GM19372 (cell line): ENCODE measurements at regions not wholly inside any gene's neighbourhood (a gene's known extent, or its start where the extent isn't known, plus 50 kb on each side); places are given as distances from the start of the nearest gene placed in this dataset.
"Not testable (repeated sequence)": the region's sequence is repeated elsewhere in the genome, so short reads cannot be mapped to it uniquely, and the experiment has no call there.

ENCODE experiments used
- ATAC-seq: cut with Tn5 transposase; IDR thresholded peaks from one replicate; pipeline ENCODE4 v1.9.1; 2021; ENCODE audit warnings: mild to moderate bottlenecking, low read depth, moderate library complexity; ENCODE audit not compliant: unreplicated experiment

DNA sequence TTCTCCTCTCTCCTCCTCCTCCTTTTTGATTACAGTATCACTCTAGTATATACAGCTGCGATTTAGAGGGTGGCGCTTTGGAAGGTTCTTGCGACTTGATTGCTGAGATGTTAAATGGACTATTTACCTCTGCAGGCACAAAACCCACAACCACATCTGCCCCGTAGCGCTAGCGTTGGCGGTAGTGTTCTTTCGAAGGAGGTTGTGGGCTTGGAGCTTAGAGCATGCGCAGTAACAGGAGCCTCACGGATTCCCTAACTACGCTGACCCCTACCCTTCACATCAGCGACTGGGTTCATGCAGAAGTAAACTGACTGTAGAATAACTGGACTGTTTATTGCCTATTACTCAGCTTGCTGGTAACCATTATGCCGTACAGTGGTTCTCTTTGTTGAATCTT is 58.0 kb downstream of the CGGBP1 start:
- no peak for ATAC-seq

DNA sequence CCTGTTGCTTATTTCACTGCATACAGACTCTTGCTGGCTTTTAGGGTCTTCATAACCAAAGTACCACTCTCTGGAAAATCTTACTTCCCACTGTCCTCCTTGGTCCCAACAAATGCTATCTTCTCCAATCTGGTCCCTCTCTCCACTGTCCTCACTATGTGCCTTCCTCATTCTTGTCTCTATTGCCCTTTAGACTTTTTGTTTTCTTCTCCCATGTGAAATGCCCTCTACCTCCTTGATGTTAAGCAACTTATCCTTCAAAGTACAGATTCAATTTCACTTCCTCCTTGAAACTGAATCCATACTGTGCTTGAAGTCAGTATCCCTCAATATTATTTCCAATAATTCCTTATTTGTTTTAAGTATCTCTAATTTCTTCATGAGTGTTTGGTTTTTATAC is 60.8 kb downstream of the CGGBP1 start:
- no peak for ATAC-seq

DNA sequence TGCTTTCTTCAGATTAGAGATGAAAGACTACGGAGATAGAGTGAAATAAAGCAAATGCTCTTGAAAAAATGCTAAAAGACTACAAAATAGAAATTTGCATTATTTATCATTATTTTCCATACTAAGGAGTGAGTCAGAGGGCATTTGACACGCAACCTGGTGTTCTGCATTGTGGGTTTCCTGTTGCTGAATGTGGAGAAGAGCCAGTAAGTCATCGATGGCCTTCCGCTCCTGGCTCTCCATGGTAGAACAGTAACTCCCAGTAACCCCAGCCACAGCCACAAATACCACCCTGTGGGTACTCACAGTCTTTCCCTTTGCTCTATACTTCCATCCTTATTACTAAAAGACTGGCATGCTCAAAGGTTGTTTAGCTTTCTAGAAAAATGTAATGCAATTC is 61.5 kb downstream of the CGGBP1 start:
- ATAC-seq, result peak; percentile 86

DNA sequence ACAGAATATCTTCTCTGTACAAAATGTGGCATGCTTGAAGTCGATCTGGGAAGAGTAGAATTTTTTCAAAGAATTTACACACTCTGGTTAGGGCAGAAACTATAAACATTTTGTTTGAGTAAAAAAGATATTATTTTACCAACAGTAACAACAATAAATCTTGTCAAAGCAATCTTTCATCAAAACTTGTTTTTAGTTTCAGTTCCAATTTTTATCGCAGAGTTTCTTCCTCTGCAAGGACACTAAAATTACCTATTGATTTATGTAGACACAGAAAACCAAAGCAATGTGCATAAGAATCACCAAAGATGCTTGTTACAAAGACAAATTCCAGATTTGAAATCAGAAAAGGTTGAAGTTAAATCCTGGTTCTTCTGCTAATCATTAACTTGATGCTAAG is 61.9 kb downstream of the CGGBP1 start:
- ATAC-seq, result peak; percentile 13

DNA sequence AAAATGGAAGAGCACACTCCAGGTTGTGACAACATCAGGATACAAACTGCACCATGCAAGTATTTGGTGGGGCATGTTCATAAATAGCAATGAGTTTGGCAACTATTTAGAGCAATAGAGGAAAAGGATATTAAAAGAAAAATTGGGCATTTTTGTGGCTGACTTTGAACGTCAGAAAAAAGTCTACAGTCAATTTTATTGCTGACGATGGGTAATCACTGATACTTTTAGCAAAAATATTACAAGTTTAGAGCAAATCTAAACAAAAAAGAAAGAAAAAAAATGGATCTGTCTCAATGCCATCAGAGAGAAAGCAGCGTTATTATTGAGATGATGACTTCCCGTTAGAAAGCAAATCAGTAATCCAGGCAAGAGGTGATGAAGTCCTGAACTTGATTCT is 65.2 kb downstream of the CGGBP1 start:
- no peak for ATAC-seq

DNA sequence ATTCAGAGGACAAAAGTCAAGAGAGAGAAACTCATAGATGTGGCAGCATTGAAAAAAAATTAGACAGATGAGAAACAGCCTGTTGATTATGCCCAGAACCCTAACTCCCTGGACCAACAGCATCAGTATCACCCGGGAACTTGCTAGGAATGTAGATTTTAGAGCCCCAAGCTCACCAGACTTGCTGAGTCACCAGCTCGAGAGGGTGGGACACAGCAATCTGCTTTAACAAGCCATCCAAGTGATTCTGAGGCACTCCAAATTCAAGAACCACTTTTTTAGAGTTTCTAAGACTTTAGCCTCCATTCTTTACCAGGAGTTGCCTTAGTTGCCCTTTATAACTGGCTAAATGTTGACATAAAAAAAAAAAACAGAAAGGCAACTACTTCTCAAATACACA is 70.9 kb downstream of the CGGBP1 start:
- no peak for ATAC-seq

DNA sequence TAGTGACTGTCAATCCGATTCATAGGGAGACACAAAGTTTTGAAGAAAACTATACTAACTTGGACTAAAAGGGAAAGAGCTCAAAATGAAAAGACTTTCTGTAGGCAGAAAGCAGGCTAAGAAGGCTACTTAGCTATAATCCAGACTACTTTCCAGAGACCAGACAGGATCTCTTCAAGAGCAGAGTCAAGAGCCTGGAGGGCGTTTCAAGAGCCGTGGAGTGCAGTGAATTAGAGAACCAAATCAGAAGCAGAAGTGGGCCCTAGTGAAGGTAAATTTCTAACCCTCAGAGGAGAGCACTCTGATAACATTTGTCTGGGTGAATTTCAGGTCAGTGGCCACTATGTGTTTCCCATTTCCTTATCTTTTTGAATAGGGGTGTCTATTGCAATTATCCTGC is 76.4 kb downstream of the CGGBP1 start:
- no peak for ATAC-seq

DNA sequence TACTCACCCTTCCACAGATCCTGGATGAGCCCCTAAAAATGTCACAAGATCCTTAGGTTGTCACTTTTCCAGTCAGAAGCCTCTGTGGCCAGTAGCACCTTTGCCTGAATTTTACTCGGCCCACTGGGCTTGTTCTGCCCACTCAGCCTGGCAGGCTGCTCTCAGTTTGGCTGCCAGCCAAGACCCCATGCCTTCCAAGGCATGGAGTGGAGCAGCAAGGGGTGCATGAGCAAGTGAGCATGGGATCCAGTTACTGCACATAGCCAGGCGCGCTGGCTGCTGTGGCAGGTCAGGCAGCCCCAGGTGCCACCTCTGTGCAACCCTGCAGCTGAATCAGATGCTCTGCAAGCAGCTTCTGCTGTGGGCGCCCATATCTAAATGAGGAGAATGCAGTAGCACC is 79.3 kb downstream of the CGGBP1 start:
- no peak for ATAC-seq

DNA sequence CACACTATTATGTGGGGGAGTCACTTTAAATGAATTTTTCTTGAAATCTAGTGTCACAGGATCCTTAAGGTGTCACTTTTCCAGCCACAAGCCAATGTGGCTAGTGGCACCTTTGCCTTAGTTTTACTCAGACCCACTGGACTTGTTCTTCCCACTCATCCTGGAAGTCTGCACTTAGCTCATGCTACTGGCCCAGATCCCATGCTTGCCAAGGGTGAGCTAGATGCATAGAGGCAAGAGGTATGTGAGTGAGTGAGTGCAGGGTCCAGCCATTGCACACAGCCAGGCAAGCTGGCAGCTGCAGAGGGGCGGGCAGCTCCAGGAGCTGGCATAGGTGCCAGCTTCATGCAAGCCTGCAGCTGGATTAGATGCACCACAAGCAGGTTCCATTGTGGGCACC is 81.0 kb downstream of the CGGBP1 start:
- ATAC-seq, result no peak

DNA sequence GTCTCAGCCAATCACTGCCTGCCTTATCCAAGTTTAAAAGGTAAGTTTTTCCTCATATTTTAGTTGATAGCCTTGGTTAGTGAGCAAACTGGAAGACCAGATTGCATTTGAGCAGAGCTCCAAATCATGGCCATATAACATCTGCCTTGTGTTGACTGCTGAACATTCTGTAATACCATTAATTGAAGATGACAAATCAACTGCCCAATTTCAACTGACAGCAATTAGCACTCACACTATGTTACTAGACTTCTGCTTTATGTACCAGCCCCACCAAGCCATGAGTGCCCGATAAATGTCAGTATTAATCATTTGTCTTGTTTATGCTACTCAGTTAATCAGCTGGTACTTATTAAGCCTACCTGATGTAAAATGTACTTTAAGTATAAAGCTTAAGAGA is 83.1 kb downstream of the CGGBP1 start:
- ATAC-seq, result no peak

DNA sequence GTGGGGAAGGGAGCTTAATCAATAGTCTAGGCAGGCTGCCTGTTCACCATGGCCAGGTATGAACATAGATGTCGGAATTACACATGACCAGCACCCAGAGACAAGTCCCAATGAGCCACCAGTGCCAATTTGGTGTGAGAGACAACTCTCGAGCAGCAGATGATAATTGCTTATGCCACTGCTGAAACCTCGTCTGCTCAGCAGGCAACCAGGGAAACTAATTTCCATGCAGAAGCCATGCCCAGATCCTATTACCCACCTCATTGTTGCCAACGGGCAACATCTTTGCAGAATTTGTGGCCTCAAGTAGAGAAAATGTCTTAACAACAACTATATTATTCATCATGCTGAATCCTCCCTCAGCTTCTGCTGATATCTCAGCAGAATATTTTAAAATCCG is 84.9 kb downstream of the CGGBP1 start:
- ATAC-seq, result no peak

DNA sequence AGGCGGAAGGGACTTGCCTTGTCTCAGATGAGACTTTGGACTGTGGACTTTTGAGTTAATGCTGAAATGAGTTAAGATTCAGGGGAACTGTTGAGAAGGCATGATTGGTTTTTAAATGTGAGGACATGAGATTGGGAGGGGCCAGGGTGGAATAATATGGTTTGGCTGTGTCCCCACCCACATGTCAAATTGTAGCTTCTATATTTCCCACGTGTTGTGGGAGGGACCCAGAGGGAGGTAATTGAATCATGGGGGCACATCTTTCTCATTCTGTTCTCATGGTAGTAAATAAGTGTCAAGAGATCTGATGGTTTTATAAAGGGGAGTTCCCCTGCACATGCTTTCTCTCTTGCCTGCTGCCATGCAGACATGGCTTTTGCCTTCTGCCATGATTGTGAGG is 89.2 kb downstream of the CGGBP1 start:
- ATAC-seq, result no peak

DNA sequence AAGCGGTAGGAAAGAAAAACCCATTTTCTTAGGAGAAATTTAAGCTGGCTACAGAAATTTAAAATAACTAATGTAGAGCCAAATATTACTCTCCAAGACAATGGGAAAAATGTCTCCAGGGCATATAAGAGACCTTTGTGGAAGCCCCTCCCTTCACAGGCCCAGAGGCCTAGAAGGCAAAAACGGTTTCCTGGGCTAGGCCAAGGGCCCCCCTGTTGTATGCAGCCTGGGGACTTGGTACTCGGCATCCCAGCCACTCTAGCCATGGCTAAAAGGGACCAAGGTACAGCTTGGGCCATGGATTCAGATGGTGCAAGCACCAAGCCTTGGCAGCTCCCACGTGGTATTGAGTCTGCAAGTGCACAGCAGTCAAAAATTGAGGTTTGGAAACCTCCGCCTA is 90.1 kb downstream of the CGGBP1 start:
- ATAC-seq, result no peak

DNA sequence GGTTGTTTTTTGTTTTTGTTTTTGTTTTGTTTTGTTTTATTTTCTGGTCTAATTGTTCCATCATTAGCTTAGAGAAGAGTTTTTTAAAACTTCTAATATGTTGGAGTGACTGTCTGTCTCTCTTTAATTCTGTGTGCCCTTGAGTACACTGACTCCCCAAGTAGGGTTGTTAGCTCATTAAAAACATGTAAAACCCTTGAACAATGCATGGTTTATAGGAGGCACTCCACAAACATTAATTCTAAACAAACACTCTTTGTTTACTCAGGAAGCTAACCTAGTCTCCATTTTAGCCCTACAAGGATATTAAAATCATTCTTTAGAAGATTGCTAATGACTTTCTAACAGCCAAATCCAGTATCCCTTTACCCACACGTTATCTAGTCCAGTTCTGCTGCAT is 100.5 kb downstream of the CGGBP1 start:
- ATAC-seq, result no peak

DNA sequence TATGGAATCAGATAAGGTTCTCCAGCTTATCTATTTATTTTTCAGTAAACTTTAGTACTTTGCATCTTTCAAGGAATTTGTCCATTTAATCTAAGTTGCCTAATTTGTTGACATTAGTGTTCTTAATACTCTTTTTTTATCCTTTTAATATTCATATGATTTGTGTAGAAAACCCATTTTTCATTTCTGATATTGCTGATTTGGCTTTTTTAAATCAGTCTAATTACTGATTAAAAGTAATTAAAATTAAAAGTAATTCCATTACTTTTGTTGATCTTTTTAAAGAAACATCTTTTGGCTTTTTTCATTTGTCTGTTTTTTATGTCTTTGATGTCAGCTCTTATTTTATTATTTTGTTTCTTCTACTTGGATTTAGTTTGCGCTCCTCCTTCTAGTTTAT is 101.2 kb downstream of the CGGBP1 start:
- ATAC-seq, result no peak

DNA sequence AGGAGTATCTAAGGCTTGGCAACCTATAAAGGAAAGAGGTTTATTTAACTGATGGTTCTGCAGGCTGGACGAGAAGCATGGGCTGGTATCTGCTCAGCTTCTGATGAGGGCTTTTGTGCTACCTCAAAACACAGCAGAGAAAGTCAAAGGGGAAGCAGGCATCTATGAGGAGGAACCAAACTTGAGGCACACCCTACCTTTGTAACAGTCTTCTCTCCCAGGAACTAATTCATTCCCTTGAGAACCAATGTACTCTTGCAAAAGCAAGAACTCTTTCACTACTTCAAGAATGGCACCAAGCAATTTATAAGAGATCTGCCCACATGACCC is 109.0 kb downstream of the CGGBP1 start:
- ATAC-seq, result peak; percentile 57

DNA sequence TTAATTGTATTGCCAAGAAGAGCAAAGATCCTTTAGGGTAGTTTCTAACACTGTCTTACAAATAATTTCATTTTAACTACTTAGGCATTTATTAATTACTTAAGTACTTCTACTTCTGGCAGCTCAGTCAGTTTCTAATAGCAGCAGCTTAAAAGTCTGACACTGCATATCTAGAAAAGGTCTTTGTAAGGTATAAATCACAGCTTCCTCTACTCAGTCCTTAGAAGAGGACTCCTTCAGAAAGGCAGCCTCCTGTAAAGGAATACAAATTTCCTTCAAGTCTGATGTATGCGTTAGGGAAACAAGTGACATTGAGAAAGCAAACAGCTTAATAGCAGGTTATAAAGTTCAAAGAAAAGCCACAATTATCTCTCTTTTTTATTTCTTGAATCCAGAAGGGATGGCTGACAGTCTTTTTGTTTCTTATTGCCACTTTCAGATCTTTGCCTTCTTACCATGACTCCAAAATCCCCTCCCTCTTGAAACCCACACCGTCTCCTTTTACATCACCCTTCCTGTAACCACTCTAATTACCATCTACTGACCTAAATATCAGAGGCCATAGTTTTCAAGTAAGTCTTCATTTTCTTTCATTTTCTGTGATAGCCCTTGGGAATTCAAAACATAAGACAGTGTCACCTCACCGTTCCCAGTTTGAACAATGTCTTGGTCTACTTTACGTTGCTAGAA is 109.5 kb downstream of the CGGBP1 start:
- peak; percentile 63 for ATAC-seq

DNA sequence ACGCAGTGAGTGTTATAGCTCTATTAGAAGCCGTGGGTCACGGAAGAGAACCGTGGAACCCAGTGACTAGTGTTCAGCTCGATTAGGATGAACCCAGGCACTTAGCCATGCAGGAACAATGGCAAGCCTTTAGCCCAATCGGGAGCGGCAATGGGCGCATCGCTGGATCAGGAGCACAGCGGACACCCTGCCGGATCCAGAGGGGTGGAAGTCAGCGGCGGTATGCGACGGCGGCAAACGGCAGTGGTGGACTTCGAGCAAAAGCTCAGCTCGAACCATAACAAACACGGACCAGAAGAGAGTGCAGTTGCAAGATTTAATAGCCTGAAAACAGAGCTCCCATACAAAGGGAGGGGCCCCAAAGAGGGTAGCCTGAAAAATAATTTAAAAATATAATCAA is 112.8 kb downstream of the CGGBP1 start:
- ATAC-seq, result not testable (repeated sequence)

DNA sequence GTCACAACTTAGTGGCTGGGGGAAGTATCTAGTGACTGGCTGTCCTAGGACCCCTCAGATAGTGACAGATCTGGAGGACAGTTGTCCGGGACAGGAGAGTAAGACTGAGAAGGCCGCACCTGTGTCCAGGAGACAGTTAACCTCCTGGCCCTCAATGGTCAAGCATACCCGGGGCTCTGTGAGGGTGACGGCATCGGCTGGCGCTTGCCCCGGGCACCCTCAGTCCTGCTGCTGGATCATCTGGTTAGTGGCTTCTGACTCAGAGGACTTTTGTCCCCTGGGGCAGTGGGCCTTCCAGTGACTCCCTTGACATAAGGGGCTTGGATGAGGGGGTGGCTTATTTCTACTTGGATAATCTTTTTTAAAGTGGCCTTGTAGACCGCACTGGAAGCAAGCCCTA is 116.5 kb downstream of the CGGBP1 start:
- ATAC-seq, result not testable (repeated sequence)

DNA sequence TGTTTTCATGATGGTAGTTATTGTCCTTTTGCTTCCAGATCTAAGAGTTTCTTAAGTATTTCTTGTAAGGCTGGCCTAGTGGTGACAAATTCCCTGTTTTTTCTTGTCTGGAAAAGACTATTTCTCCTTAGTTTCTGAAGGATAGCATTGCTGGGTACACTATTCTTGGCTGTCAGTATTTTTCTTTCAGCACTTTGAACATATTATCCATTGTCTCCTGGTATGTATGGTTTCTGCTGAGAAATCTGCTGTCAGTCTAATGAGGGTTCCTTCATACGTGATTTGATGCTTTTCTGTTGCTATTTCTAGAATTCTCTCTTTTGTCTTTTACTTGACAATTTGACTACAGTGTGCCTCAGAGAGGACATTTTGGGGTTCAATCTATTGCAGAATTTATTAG is 134.3 kb downstream of the CGGBP1 start:
- ATAC-seq, result no peak

DNA sequence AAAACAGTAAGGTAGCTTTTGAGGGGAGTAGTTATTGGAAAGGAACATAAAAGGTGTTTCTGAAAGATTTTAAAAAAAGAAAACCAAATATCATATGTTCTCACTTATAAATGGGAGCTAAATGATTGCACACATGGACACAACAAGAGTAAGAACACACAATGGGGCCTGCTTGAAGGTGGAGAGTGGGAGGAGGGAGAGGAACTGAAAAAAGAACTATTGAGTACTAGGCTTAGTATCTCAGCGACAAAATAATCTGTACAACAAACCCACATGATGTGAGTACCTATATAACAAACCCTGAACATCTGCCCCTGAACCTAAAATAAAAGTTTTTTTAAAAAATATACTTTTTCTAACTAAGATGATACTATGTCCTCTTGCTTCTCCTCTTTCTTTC is 138.3 kb downstream of the CGGBP1 start:
- no peak for ATAC-seq

DNA sequence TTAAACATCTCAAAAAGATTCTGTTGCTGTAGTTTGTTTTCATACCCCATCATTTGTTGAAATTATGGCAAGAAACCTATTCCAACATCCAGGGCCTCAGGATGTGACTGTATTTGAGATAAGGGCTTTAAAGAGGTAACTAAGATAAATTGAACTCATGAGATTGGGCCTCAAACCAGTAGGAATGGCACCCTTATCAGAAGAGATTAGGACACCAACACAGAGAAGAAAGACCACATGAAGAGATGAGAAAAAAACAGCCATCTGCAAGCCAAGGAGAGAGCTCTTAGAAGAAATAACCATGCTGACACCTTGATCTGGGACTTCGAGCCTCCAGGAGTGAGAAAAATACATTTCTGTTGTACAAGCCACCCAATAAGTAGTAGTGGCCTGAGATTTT is 157.7 kb downstream of the CGGBP1 start:
- ATAC-seq, result no peak

DNA sequence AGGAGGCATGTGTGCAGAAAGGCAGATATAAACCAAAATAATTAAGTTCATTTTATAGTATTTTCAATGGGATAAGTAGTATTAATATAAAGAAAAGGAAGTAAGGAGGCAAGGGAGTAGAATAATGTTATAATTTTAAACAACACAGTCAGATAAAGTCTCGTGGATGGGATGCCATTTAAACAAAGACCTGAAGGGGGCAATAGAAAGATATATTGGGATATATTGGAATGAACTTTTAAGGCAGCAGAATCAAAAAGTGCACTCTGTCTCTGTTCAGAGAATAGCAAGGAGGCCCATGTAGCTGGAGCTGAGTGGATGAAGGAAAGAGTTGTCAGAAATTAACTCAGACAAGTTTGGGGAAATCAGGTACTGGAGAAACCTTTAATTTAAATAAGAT is 158.7 kb downstream of the CGGBP1 start:
- no peak for ATAC-seq
